Uterus (tissue), 3 donors: ENCODE measurements at regions not wholly inside any gene's neighbourhood (a gene's known extent, or its start where the extent isn't known, plus 50 kb on each side); places are given as distances from the start of the nearest gene placed in this dataset.

Experiments
- DNase-seq, 2 donors: peaks; one replicate each; pipeline ENCODE4 v3.0.0-alpha.2; 2019 to 2020
- H3K27ac ChIP-seq, 2 donors: fragments of 200-600 bp; sonication (generic); 1 replicate in 1 of 2; 2 replicates in 1 of 2; pipeline ENCODE4 v1.5.1; 2016 to 2018
- H3K27me3 ChIP-seq, 2 donors: fragments of 200-600 bp; sonication (generic); one replicate each; pipeline ENCODE4 v1.5.1; 2018 to 2019; ENCODE audit warnings: control low read depth in 1 of 2
- H3K36me3 ChIP-seq, 2 donors: fragments of 200-600 bp; sonication (generic); one replicate each; pipeline ENCODE4 v1.5.1; 2019; ENCODE audit warnings: control low read depth in 1 of 2
- H3K4me1 ChIP-seq, 2 donors: fragments of 200-600 bp; sonication (generic); one replicate each; pipeline ENCODE4 v1.5.1; 2018 to 2019; ENCODE audit warnings: control low read depth in 1 of 2
- H3K4me3 ChIP-seq, 2 donors: fragments of 200-600 bp; sonication (generic); 1 replicate in 1 of 2; 2 replicates in 1 of 2; pipeline ENCODE4 v1.5.1; 2018 to 2019; ENCODE audit warnings: mild to moderate bottlenecking in 1 of 2
- H3K9me3 ChIP-seq, 2 donors: fragments of 200-600 bp; sonication (generic); one replicate each; pipeline ENCODE4 v1.5.1; 2019; ENCODE audit warnings: control low read depth in 1 of 2
- CTCF ChIP-seq, 4 experiments: fragments of 200-600 bp in 2 of 4; fragments of 450-650 bp in 2 of 4; sonication (generic) in 2 of 4; IDR thresholded peaks; one replicate each; pipeline ENCODE4 v1.5.1; 2016 to 2019; ENCODE audit warnings: antibody characterized with exemption in 4 of 4, mild to moderate bottlenecking in 2 of 4, moderate library complexity in 1 of 4
- POLR2A ChIP-seq, 2 donors: fragments of 450-650 bp; IDR thresholded peaks; one replicate each; pipeline ENCODE4 v1.6.1; 2016; ENCODE audit warnings: antibody characterized with exemption in 2 of 2, mild to moderate bottlenecking in 1 of 2, moderate library complexity in 1 of 2
- intact Hi-C: fragments of 100-400 bp; cut with DNase I; formaldehyde crosslinking; loops from one replicate; pipeline ENCODE4 v1.15.1; 2023; ENCODE audit warnings: low total_unique reads
- donor health status: DM: yes; HTN: yes; CAD: no.

GRCh38 chr12:75974323-75975187, 57.0 kb downstream of the PHLDA1 start:
- Histone ChIP-seq H3K27ac (no peak overlapping the region), H3K36me3 (no peaks in the 10 kb centered on the region), H3K27me3 (no peaks in the 10 kb centered on the region), H3K9me3 (no peaks in the 10 kb centered on the region), H3K4me3 (no peak overlapping the region), H3K4me1 (no peaks in the 10 kb centered on the region)
- TF ChIP-seq CTCF (IDR thresholded peaks at IDR 0.05) (no peak), POLR2A (IDR thresholded peaks at IDR 0.05) (no peak)
- no peak for DNase-seq
- intact Hi-C loops, result no loop called here

- Histone ChIP-seq H3K4me1 (no peaks in the 10 kb centered on the region), H3K27ac (no peak overlapping the region), H3K36me3 (no peaks in the 10 kb centered on the region), H3K4me3 (no peak overlapping the region), H3K27me3 (no peaks in the 10 kb centered on the region), H3K9me3 (no peaks in the 10 kb centered on the region)
- intact Hi-C loops, result no loop called here
- TF ChIP-seq CTCF (IDR thresholded peaks at IDR 0.05) (no peak), POLR2A (IDR thresholded peaks at IDR 0.05) (no peak)
- DNase-seq, result no peak
These were observed 60.3 kb downstream of the PHLDA1 start for GRCh38 chr12:75971253-75971652.

DNA sequence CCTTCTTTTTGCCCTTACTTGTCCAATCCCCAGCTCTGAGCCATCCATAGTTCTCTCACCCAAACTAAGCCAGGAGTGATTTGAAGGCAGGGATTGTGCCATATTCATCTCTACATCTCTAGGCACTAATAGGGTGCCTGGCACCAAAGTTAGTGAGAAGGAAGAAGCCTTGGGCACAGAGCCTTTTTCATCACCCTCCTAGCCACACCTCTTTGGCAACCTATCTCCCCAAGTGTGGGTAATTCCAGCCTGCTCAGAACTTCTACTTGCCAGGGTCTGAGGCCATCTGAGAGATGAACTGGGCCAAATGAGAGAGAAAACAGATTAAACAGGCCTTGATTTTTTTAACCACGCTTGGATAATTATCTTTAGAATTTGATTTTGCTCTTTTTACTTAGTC, 61.3 kb downstream of the PHLDA1 start:
- no peak overlapping the region for H3K4me3 ChIP-seq
- H3K4me1 ChIP-seq, result no peaks in the 10 kb centered on the region
- no peaks in the 10 kb centered on the region for H3K9me3 ChIP-seq
- H3K27me3 ChIP-seq, result no peaks in the 10 kb centered on the region
- DNase-seq, result no peak
- no peaks in the 10 kb centered on the region for H3K36me3 ChIP-seq
- no peak overlapping the region for H3K27ac ChIP-seq
- no peak for TF ChIP-seq POLR2A (IDR thresholded peaks at IDR 0.05)
- TF ChIP-seq CTCF (IDR thresholded peaks at IDR 0.05), result no peak
- intact Hi-C loops, result no loop called here

DNA sequence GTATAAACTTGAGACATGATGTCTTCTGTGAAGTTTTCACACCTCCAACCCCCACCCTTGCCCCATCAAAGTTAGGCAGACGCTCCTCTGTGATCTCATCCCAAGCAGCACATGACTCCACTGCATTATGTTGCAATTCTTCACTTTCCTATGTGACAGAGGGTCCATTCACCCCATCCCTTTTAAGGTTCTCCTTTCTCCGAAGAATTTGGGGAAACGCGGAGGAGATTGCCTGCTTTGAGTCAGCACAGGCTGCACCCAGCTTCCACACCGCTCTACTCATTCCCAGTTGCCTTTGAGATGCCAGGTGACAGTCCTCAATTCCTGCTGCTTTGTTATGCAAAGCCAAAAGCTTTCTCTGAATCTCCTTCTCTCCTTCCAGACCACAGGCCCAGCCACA, 61.8 kb downstream of the PHLDA1 start:
- Histone ChIP-seq H3K9me3 (no peaks in the 10 kb centered on the region), H3K27me3 (no peaks in the 10 kb centered on the region), H3K27ac (no peak overlapping the region), H3K36me3 (no peaks in the 10 kb centered on the region), H3K4me3 (no peak overlapping the region), H3K4me1 (no peaks in the 10 kb centered on the region)
- intact Hi-C loops, result no loop called here
- peak in 1 of 2 donors; percentile 30 for DNase-seq
- TF ChIP-seq CTCF (IDR thresholded peaks at IDR 0.05) (no peak), POLR2A (IDR thresholded peaks at IDR 0.05) (no peak)

DNA sequence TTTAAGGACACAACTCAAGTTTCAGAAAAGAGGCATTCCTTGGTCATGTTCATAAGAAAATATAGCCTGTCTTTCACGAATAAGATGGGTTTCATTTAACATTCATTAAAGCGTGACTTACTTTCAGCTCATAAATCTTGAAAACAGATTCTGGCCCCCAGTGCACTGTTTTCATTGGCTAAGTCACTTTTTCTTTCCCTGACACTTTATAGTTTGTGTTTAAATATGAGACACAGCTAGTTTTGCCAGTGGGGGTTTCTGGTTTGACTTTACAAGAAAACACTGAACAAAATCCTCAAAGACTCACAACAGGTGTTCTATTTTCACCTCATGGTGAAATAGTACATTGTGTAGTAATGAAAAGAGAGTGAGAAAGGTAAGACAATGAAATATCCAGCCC, 65.9 kb downstream of the PHLDA1 start:
- no peak for DNase-seq
- Histone ChIP-seq H3K36me3 (no peaks in the 10 kb centered on the region), H3K4me1 (no peaks in the 10 kb centered on the region), H3K27me3 (no peaks in the 10 kb centered on the region), H3K9me3 (no peaks in the 10 kb centered on the region), H3K4me3 (no peak overlapping the region), H3K27ac (no peak overlapping the region)
- intact Hi-C loops, result no loop called here
- TF ChIP-seq CTCF (IDR thresholded peaks at IDR 0.05), result no peak
- no peak for TF ChIP-seq POLR2A (IDR thresholded peaks at IDR 0.05)
